SH-SY5Y (cell line): ENCODE measurements at regions not wholly inside any gene's neighbourhood (a gene's known extent, or its start where the extent isn't known, plus 50 kb on each side); places are given as distances from the start of the nearest gene placed in this dataset.

Experiments
- GATA2 ChIP-seq: IDR thresholded peaks from 2 replicates; pipeline ENCODE4 v1.6.1; 2011; ENCODE audit warnings: mild to moderate bottlenecking, low read depth, low read length
- GATA3 ChIP-seq: IDR thresholded peaks from 2 replicates; pipeline ENCODE4 v1.6.1; 2011; ENCODE audit warnings: low read depth, mild to moderate bottlenecking, low read length, moderate library complexity

- no peak for TF ChIP-seq GATA2
- TF ChIP-seq GATA3 = no peak
Observed at GRCh38 chr2:122206101-122206500, 450.6 kb downstream of the TSN start.

- TF ChIP-seq GATA2 (no peak), GATA3 (no peak)
Observed at GRCh38 chr2:122209377-122209776, 453.9 kb downstream of the TSN start.

GRCh38 chr2:122210065-122210464 lies 454.6 kb downstream of the TSN start:
- TF ChIP-seq GATA2 (no peak), GATA3 (no peak)

GRCh38 chr2:122210898-122211856 lies 455.7 kb downstream of the TSN start:
- no peak for TF ChIP-seq GATA2
- no peak for TF ChIP-seq GATA3

GRCh38 chr2:122213312-122213711 lies 457.9 kb downstream of the TSN start:
- TF ChIP-seq GATA2 = no peak
- TF ChIP-seq GATA3 = no peak

- TF ChIP-seq GATA2 = no peak
- TF ChIP-seq GATA3 = no peak
Observed at GRCh38 chr2:122216071-122216470, 460.6 kb downstream of the TSN start.

- no peak for TF ChIP-seq GATA3
- no peak for TF ChIP-seq GATA2
Observed at GRCh38 chr2:122216901-122217300, 461.4 kb downstream of the TSN start.

- TF ChIP-seq GATA3 = no peak
- TF ChIP-seq GATA2 = no peak
Observed at GRCh38 chr2:122218596-122218995, 463.1 kb downstream of the TSN start.

GRCh38 chr2:122219504-122219903 lies 464.1 kb downstream of the TSN start:
- TF ChIP-seq GATA2 (no peak), GATA3 (no peak)

- TF ChIP-seq GATA3 = no peak
- no peak for TF ChIP-seq GATA2
Observed at GRCh38 chr2:122221665-122222064, 466.2 kb downstream of the TSN start.

- no peak for TF ChIP-seq GATA3
- TF ChIP-seq GATA2 = no peak
Observed at GRCh38 chr2:122231296-122231695, 475.8 kb downstream of the TSN start.

GRCh38 chr2:122233372-122233771 lies 477.9 kb downstream of the TSN start:
- no peak for TF ChIP-seq GATA2
- no peak for TF ChIP-seq GATA3

GRCh38 chr2:122236152-122236874 lies 480.9 kb downstream of the TSN start:
- no peak for TF ChIP-seq GATA2
- no peak for TF ChIP-seq GATA3

- no peak for TF ChIP-seq GATA2
- no peak for TF ChIP-seq GATA3
Observed at GRCh38 chr2:122236925-122237324, 481.5 kb downstream of the TSN start.

- TF ChIP-seq GATA3 (no peak), GATA2 (no peak)
Observed at GRCh38 chr2:122237450-122237849, 482.0 kb downstream of the TSN start.
